Ascending aorta (tissue), 2 donors: ENCODE measurements at regions not wholly inside any gene's neighbourhood (a gene's known extent, or its start where the extent isn't known, plus 50 kb on each side); places are given as distances from the start of the nearest gene placed in this dataset.

ENCODE experiments used
- DNase-seq, 2 donors: peaks; one replicate each; pipeline ENCODE4 v3.0.0-alpha.2; 2019; ENCODE audit warnings: low spot score in 2 of 2
- H3K27ac ChIP-seq, 2 donors: fragments of 200-600 bp; sonication (generic); one replicate each; pipeline ENCODE4 v1.5.1; 2016 to 2017; ENCODE audit warnings: mild to moderate bottlenecking in 1 of 2
- H3K27me3 ChIP-seq: fragments of 200-600 bp; sonication (generic); one replicate; pipeline ENCODE4 v1.5.1; 2017
- H3K36me3 ChIP-seq, 2 donors: fragments of 200-600 bp; sonication (generic); one replicate each; pipeline ENCODE4 v1.5.1; 2016
- H3K4me1 ChIP-seq, 2 donors: fragments of 200-600 bp; sonication (generic); one replicate each; pipeline ENCODE4 v1.5.1; 2016 to 2017; ENCODE audit warnings: mild to moderate bottlenecking in 1 of 2
- H3K4me3 ChIP-seq, 2 donors: fragments of 200-600 bp; sonication (generic); one replicate each; pipeline ENCODE4 v1.5.1; 2016 to 2017; ENCODE audit warnings: mild to moderate bottlenecking in 1 of 2
- H3K9me3 ChIP-seq, 2 donors: fragments of 200-600 bp; sonication (generic); one replicate each; pipeline ENCODE4 v1.5.1; 2016
- intact Hi-C: fragments of 100-400 bp; cut with DNase I; formaldehyde crosslinking; loops from one replicate; pipeline ENCODE4 v1.15.1; 2023
- TF ChIP-seq, protein P1 (sequence below), 3 experiments: fragments of 200-600 bp in 2 of 3; fragments of 450-650 bp in 1 of 3; sonication (generic) in 2 of 3; IDR thresholded peaks; one replicate each; pipeline ENCODE4 v1.5.1; 2016 to 2019; ENCODE audit warnings: antibody characterized with exemption in 3 of 3, mild to moderate bottlenecking in 1 of 3, moderate library complexity in 1 of 3

GRCh38 chr4:136526517-136526916, 1005.8 kb downstream of the PCDH18 start:
- intact Hi-C loops: no loop called here
- Histone ChIP-seq H3K4me3 (no peak overlapping the region), H3K27ac (no peak overlapping the region), H3K36me3 (no peaks in the 10 kb centered on the region), H3K9me3 (no peaks in the 10 kb centered on the region), H3K4me1 (no peaks in the 10 kb centered on the region), H3K27me3 (no peaks in the 10 kb centered on the region)
- DNase-seq: no peak
- TF ChIP-seq, protein P1, sequence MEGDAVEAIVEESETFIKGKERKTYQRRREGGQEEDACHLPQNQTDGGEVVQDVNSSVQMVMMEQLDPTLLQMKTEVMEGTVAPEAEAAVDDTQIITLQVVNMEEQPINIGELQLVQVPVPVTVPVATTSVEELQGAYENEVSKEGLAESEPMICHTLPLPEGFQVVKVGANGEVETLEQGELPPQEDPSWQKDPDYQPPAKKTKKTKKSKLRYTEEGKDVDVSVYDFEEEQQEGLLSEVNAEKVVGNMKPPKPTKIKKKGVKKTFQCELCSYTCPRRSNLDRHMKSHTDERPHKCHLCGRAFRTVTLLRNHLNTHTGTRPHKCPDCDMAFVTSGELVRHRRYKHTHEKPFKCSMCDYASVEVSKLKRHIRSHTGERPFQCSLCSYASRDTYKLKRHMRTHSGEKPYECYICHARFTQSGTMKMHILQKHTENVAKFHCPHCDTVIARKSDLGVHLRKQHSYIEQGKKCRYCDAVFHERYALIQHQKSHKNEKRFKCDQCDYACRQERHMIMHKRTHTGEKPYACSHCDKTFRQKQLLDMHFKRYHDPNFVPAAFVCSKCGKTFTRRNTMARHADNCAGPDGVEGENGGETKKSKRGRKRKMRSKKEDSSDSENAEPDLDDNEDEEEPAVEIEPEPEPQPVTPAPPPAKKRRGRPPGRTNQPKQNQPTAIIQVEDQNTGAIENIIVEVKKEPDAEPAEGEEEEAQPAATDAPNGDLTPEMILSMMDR (IDR thresholded peaks at IDR 0.05): no peak

DNA sequence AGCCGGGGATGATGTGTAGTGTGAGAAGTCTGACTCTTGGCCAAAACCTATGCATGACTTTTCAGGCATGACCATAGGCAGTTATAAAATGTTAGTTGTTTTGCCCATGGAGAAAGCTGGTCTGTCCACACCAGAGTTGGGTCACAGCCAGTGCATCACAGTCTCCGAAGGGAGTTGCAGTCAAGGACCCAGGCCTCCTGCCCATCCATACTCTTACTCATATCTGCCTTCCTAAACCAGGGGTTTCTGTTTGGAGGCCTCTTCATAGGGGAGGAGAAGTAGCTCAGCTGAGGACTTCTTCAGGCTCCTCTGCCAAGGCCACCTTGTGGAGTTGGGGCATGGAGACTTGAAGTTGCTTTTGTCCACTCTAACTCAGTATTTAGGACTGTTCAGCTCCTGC, 1008.3 kb downstream of the PCDH18 start:
- TF ChIP-seq, protein P1 (IDR thresholded peaks at IDR 0.05): no peak
- Histone ChIP-seq H3K9me3 (no peaks in the 10 kb centered on the region), H3K36me3 (no peaks in the 10 kb centered on the region), H3K27me3 (no peaks in the 10 kb centered on the region), H3K4me3 (no peak overlapping the region), H3K4me1 (no peaks in the 10 kb centered on the region), H3K27ac (no peak overlapping the region)
- intact Hi-C loops: no loop called here
- no peak for DNase-seq

DNA sequence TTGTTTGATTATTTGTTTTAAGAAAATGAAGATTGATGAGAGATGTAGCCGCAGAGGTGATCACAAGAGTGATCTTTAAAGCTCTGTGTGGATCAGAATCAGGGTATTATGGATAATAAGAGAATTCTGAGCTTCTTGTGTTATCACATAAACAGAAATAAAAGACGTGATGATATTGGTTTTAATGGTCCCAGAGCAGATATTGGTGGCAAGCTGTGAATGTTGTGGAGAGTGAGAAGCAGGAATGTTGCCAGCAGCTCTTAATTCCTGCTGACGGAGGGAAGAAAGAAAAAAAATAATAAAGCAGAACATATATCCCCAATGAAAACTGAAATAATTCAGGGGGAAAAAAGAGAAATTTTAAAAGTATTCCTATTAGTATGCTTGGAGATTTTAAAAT, 1015.9 kb downstream of the PCDH18 start:
- Histone ChIP-seq H3K9me3 (no peaks in the 10 kb centered on the region), H3K27ac (no peak overlapping the region), H3K27me3 (no peaks in the 10 kb centered on the region), H3K4me3 (no peak overlapping the region), H3K4me1 (no peaks in the 10 kb centered on the region), H3K36me3 (no peaks in the 10 kb centered on the region)
- no peak for DNase-seq
- intact Hi-C loops: no loop called here
- TF ChIP-seq, protein P1 (IDR thresholded peaks at IDR 0.05): no peak

- Histone ChIP-seq H3K36me3 (no peaks in the 10 kb centered on the region), H3K9me3 (no peaks in the 10 kb centered on the region), H3K4me1 (no peaks in the 10 kb centered on the region), H3K4me3 (no peak overlapping the region), H3K27ac (no peak overlapping the region), H3K27me3 (no peaks in the 10 kb centered on the region)
- no peak for DNase-seq
- TF ChIP-seq, protein P1 (IDR thresholded peaks at IDR 0.05): no peak
- intact Hi-C loops: no loop called here
Measured at GRCh38 chr4:136505020-136505419, 1027.3 kb downstream of the PCDH18 start.

DNA sequence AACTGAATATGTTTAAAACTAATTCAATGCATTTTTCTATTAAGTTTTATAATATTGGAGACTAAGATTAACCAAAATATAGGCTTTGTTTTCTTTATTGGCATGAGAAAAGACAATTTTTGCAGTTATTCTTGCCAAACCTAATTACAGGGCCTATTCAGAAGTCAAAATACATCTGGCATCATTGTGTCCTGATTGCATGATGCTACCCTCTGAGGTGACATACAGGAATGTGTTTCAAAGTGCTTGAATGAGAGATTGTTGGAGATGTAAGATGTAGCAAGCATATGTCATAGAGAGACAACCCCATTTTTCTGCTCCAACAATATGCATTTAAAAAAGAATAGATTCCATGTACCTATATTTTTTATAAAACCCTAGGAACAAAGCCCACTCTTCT, 1036.4 kb downstream of the PCDH18 start:
- intact Hi-C loops: no loop called here
- TF ChIP-seq, protein P1 (IDR thresholded peaks at IDR 0.05): no peak

DNA sequence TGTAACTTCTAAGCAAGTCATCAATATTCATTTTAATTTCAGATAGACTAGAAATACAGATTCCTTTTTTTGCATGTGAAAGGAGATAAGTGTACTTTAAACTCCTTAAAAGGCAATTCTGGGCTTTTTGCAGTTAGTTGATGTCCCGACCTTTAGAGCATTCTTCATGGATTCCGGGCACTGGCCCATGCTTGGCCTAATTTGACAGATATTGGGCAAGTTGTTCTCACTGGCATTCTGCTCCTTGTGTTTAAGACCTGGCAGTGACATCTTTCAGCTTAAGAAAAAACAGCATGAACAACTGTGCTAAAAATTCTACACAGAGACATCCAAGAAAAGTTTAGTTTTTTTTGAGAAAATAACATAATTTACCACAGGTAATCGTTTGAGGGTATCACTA, 1037.2 kb downstream of the PCDH18 start:
- Histone ChIP-seq H3K4me1 (no peaks in the 10 kb centered on the region), H3K27ac (no peak overlapping the region), H3K4me3 (no peak overlapping the region), H3K36me3 (no peaks in the 10 kb centered on the region), H3K9me3 (no peaks in the 10 kb centered on the region), H3K27me3 (no peaks in the 10 kb centered on the region)
- DNase-seq: no peak
- TF ChIP-seq, protein P1 (IDR thresholded peaks at IDR 0.05): no peak
- intact Hi-C loops: no loop called here

More for the DNA sequence above, 1036.4 kb downstream of the PCDH18 start:
- no peak for DNase-seq
- H3K4me3 ChIP-seq: no peak overlapping the region
- H3K36me3 ChIP-seq: no peaks in the 10 kb centered on the region
- H3K4me1 ChIP-seq: no peaks in the 10 kb centered on the region
- no peak overlapping the region for H3K27ac ChIP-seq
- no peaks in the 10 kb centered on the region for H3K9me3 ChIP-seq
- H3K27me3 ChIP-seq: no peaks in the 10 kb centered on the region
